Epidermal melanocyte (primary cell): ENCODE measurements at regions not wholly inside any gene's neighbourhood (a gene's known extent, or its start where the extent isn't known, plus 50 kb on each side); places are given as distances from the start of the nearest gene placed in this dataset.

Experiments
- DNase-seq: peaks from one replicate; pipeline ENCODE4 v3.0.0; 2011; ENCODE audit warnings: low spot score; ENCODE audit not compliant: insufficient read length

DNA sequence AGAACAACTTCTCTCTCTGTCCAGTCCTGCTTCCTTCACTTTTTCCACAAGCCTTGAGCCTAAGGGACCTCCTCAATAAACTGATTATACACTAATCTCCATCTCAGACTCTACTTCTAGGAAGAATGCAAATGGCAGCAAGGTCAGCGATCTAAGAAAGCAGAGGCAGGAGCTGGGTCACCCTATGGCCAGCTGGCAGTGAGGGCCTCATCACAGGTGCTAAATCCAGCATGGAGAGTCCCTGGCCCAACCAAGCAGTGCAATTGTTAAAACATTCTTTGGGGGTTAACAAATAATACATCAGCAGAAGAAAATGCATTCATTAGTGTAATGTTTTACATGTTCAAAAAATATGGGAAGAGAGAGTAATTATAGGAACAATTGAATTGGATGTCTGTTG is 416.0 kb downstream of the SIPA1L2 start:
- no peak for DNase-seq

DNA sequence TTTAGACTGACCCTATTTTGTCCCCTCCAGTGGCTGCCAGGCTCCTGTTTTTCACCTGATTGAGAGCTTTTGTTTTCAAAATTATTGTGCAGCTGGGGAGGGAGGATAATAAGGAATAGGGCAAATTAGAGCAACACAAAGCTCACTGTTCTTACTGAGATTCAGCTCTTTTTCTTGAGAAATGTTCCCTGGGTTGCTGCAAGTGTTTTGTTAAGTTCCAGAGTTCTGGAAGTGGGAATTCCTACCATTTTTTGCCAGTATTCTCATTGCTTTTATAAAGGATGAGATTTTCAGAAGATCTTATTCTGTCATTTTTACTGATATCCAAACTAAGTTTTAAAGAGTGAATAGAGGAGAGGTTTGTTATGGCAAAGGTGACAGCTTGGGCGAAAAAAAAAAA is 417.7 kb downstream of the SIPA1L2 start:
- DNase-seq: no peak

DNA sequence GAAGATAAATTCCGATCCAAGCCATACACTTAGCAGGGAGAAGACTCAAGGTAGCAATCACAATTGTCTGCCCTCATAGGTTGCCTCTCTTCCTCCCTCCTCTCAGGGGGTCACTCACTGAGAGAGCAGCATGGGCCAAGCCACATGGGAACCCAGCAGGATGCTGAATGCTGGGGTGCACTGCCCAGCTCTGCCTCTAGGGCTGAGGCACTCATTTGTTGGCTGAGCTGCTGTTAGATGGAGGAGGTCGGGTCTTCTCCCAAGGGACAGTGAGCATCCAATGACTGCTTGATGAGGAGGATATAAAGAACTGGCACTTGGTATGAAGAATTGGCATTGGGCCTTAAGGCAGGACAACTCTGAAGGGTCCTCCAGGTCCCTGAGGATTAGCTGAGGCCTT is 418.8 kb downstream of the SIPA1L2 start:
- no peak for DNase-seq

DNA sequence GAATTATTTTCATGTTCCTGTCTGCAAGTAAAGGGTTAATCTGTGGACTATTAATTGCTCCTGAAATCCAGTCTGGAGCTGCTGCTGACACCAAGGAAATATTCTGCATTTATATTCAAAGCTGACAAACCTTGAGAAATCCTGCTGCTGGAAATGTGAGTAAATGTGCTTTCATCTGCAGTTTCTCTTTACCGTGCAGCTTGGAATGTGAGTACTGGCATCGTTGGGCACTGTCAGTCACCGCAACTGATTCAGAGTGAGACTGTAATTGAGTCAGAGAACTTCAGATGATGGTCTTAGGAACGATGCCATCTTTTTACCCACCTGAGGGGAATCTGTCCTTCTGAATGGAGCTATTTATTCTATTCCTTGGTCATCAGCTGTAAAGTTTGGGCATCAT is 420.6 kb downstream of the SIPA1L2 start:
- no peak for DNase-seq

DNA sequence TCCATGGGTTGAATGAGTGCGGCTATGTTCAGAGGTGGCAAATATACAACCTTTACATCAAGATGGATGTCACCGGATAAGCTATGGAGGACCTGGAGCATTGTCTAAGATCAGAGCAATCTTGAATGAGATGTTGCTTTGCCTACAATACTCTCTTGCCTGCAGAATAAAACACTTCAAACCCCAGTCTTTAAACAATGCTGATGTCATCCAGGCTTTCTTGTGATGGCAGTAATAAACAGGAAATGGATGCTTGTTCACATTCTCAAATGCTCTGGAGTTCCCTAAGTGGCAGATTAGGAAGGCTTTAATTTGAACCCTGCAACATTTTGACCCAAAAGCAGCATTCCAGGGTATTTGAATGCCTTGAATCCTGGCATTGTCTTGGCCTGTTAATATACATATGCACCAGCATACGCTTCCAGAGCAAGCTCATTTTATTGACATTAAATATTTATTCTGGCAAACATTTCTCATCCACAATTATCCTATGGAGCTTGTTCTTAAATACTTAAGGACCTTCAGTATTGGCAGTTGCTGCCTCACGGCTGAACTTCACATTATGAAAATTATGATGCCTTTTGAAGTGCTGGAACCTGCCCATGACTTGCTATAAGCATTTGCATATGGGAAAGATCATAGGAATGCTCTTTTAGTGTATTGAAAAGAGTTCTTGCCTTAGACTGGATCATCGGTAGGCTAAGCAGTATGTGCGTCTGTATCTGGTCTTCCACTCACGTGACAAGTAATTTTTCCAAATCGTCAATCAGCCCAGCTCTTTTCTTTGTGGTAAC is 422.7 kb downstream of the SIPA1L2 start:
- DNase-seq: no peak

DNA sequence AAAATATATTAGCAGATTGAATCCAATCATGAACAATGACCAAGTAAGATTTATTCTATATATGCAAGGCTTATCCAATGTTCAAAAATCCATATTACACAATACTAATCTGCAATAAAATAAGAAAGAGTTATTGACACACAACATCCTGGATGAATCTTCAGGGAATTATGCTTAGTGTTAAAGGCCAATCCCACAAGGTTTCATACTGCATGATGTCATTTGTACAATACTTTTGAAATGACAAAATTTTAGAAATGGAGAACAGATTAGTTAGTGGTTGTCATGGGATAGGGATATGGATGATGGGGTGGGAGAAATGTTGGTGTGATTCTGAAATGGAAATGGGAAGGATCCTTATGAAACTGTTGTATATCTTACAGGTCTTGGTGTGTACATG is 425.7 kb downstream of the SIPA1L2 start:
- no peak for DNase-seq

DNA sequence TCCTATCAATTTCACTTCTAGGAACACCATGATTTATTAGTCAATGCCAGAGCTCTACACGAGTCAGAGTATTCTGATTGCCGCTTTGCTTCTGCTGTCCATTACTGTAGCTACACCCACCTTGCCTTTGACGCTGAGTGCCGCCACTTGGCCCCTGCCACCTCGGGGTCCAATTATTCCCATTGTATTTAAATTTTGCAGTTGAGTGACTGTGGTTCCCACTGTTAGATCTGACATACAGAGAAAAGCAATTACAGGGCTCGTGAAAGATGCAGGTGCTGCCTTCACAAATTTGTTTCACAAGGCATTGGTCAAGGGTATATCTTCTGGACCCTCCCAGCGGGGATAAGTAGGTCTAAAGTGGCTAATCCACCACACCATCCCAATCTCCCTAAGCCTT is 428.9 kb downstream of the SIPA1L2 start:
- DNase-seq: no peak

DNA sequence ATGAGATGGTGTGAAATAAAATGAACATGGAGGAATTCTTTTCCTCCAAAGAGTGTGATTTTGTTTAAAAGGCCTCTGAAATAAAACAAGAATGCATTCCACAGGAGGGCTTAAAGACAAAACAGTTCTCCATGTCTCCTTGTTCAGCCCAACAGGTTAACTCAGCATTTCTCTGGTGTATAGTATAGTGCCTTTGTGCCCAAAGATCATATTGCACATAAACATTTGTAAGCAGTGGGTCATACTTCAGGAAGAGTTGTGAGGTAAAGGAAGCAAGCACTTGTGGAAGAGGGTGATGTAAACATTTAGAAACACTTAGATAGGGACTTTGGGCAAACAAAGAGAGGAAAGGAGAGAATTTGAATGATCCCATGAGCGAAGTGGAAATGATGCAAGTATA is 433.9 kb downstream of the SIPA1L2 start:
- DNase-seq: no peak

DNA sequence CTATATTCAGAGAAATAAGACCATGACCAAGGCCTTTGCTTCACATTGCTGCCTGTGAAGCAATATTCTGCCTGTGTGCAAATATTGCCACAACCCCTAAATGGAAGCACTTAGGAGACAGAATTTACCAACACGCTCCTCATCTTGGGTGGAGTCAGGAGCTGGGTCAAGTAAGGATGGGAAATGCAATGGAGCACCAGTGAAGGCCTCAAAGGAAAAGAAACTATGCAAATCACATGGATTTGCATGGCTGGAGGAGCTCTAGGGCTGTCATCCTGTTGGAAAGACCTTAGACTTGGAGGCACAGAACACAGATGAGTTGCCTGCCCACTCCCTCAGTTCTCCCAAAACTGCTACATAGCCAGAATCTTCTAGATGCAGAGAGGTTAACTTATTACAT is 435.5 kb downstream of the SIPA1L2 start:
- no peak for DNase-seq

DNA sequence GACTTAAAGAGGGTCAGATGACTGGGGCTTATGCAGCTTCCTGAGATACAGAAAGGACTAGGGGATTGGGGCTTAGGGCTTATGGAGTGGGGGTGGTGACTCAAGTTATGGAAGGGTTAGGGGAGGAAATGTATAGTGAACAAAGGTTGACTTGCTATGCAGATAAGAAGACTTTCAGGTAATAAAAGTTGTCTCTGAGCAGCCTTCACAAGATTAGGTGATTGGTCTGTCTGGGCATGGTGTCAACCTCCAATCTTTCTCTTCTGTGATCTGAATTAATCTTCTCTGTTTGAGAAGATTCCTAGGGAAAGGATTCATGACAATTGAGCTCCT is 436.5 kb downstream of the SIPA1L2 start:
- no peak for DNase-seq

DNA sequence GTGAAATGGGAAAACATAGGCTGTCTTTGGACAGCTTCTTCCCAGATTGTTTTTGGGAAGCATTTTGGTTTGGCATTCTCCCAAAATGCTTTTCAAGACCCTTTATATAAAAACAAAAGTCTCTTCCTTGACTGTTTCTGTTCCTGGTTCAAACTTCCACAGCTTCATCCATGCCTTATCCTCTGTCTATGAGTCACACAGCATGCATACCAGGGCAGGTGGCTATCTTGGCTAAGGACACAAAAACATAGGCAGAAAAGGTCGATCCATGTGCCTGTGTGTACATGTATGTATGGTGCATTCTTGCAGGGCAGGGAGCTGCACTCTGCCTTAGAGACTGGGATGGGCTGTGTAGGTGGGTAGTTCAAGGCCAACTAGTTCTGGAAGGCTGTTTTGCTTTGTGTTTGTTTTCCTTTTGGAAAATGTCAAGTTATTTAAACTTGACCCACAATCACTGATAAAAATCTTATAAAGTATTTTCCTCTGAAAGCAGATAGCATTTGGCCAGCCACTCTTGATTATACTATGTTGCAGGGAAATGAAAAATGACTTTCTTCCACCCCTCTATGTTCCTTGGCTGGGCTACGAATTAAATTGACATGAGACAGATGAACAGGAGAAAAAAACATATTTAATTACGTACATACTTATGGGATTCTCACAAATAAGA is 437.0 kb downstream of the SIPA1L2 start:
- no peak for DNase-seq

DNA sequence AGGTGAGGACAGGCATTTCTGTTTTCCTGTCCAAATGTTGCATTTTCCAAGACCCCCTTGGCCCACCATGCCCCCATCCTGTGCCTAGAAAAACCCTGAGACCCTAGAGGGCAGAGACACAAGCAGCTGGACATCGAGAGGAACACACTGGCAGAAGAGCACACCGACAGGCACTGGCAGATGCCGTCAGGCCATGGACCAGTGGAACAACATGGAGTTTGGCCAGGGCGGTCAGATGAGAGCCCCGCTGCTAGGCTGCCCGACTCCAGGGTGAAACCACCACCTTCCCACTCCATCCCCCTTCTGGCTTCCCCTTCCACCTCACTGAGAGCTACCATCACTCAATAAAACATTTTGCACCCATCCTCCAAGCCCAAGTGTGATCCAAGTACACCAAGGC is 438.4 kb downstream of the SIPA1L2 start:
- DNase-seq: no peak

DNA sequence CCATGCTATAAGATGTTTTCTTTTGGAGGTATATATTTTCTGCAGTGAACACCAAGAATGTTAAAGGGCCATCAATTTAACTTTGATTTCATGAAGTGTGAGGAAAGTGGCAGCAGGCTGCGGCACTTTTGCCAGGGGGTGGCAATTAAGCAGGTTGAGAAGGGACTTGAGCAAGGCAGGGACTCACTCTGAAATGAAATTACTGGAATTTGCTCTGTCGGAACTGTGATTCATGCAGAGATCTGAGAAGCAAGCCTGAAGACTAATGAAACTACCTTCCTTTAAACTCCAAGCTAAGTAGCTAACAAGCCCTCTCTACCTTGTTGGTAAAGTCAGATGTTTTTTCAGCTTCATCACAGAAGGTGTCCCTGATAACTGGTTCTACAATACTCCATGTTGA is 441.6 kb downstream of the SIPA1L2 start:
- no peak for DNase-seq

DNA sequence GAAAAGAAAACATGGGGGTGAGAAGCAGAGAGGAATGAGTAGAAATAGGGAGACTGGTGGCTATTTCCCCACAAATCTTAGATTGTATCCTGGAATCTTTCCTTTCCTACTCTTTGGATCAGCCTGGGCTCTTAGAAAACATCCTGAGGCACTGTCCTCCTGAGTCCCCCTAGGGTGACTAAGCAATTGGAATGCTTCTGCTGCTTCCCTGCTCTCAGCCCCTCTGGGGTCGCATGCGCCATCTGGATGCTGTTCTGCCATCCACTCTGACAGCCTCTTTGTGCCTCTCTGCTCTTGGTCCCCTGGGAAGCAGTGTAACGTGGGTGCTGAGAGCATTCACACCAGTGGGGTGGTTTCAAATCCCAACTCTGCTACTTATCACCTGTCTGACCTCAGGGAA is 443.0 kb downstream of the SIPA1L2 start:
- no peak for DNase-seq

DNA sequence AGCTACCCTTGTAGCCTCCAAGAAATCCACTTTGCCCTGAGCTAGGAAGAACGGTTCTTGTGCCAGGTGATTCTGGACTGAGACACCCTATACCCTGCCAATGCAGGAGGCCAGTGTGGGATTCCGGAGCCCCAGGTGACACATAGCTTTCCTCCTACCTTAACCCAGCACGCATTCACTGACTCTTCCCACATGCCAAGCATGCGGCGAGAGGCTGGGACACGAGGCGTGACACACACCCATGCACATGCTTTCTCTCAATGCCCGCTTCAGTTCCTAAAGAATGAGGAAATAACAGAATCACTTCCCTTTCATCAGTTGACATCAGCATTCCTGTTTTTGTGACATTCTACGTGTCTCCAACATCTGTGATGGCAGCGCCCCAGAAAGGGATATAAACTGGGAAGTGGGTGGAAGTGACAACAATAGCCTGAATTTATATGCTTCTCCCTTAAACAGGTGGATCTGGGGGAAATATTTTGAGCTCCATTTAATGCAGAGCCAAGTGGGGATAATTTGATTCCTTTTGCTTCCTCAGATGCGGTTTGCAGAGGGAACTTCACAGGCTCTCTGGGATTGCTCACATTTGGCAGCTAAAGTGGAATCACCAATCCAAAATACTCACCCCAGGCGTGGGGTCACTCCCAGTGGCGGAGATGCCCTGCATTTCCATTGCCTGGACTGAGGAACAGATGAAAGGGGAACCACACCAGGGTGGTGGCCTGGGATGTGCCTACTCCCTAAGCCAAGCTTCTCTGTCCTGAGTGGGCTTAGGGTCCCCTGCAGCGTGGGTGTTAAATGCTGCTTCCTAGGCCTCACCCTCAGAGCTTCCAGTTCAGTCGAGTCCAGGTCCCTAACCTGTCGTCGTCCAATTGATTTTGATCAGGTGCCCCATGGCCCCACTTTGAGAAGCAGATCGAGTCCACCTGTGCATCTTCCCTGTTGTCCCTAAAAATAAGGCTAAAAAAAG is 445.1 kb downstream of the SIPA1L2 start:
- DNase-seq: no peak

DNA sequence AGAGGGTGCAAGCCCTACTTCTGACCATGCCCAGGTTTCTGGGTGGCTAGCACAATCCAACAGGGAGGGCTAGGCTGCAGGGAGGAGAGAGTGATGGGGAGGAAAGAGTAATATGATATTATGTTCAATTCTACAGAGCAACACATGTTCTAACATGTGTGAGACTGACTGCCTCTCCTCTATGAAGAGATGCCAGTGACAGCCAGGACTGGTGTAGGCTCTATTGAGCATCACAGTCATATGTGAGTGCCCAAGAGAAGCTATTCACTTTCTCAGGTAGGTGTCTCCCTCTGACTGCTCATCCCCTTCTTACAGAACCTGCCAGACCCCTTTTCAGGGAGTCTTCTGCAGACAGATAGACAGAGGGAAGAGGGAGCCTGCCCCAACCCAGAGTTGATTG is 446.1 kb downstream of the SIPA1L2 start:
- no peak for DNase-seq

DNA sequence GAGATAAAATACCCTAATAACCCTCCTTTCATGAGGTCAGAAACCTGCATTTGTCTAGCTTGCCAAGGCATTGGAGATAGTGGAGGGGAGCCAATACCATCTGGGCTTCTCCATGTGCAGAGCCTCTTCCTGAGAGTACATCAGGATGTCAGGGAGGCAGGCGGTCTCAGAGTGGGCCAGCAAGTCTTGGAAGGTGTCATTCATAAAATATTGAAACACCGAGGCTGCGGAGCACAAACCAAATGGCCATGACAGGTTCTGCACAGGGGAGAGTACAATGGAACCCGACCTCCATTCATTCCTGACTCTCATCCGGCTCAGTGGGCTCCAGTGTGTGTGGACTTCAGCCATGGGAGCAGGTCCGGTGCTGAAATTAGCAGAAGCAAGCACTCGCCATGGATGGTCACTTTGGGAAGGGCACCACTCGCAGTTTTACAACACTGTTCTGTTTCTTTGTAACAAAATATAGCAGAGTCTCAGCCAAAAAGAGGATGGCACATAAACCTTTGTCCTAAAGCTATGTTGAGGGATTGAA is 446.6 kb downstream of the SIPA1L2 start:
- no peak for DNase-seq

DNA sequence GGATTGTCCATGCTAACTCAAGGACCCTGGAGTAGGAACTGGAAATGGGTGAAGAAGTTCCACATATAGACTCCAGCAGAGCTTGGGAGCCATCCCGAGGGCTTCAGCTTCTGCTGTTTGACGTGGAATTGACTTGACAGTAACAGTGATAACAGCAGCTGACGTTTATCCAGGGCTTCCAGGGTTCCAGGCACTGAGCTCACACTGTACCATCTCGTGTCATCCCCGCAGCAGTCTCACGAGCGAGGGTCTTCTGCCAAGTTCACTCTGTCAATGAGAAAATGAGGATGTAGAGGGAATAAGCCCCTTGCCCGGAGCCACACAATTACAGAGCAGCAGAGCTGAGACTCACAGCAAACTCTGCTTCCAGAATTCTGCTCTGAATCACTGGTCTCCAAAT is 447.7 kb downstream of the SIPA1L2 start:
- no peak for DNase-seq

DNA sequence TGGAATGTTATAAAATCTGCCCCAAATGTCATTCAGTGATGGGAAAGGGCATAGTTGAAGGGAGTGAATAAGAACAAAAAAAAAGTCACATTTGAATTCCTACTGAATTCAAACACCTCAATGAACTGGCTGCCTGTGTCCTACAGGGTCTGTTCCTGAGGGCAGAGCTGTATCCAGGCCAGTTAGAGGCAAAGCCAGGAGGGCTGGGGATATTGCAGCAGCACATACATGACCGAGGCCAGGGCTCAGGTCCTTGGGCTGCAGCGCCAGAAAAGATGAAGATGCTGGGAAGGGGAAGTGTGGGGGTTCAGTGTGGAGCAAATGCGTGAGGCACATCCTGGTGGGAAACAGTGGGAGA is 449.2 kb downstream of the SIPA1L2 start:
- DNase-seq: no peak

DNA sequence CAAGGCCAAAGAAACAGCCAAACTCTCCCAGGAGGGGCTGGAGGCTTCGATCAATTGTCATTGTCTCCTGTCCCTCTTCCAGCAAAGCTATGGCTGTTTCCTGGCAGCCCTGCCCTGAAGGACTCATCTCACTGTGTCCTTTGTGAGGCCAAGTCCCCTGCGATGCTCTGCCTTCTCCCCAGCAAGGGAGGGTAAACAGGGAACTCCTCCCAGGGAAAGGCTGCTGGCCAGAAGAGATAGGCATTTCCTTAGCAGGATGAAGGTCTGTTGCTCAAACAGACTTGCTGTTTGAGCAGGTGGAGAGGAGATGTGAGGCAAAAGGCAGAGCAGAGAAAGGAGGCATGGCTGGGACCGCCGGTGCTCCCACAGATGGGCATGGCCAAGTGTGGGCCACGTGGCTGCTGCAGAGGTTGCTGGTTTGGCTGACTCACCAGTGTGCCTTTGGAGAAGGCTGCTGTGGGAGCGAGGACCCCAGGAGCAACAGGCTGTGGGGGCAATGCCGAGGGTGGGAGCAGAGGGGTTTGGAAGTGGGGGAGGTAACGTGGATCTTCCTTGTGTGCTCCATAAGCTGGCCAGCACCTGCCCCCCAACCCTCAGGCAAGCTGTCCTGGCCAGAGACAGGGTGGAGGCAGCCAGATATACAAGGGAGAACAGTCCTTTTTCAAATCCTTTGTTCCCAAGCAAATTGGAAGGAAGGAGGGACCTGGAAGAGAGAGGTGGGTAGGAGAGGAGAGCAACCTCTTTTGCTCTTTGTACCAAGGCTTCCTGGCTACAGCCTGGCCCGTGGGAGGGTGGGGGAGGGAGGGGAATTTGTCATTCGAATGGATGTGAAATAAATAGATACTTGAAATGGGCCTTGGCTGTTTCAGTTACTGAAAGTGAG is 449.8 kb downstream of the SIPA1L2 start:
- no peak for DNase-seq

DNA sequence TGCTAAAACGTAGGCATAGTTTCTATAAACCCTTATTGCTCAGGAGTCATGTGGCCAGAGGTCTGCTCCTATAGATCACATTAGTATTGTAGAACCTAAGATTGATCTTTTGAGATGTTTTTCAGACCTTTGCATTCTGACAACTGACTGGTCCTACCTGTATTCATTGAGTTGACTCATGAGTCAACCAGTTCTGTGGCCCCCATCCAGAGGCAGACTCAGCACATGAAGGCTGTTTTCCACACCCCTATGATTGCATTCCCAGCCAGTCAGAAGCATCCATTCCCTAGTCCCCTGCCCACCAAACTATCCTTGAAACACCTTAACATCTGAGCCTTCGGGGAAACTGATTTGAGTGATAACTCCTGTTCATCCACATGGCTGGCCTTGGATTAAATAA is 451.7 kb downstream of the SIPA1L2 start:
- no peak for DNase-seq
